IPS-18a (cell line): ENCODE measurements at regions not wholly inside any gene's neighbourhood (a gene's known extent, or its start where the extent isn't known, plus 50 kb on each side); places are given as distances from the start of the nearest gene placed in this dataset.

Experiments used
- H3K27ac ChIP-seq: one replicate; pipeline ENCODE4 v1.5.1; 2013; ENCODE audit warnings: low read length
- H3K27me3 ChIP-seq: one replicate; pipeline ENCODE4 v1.6.1; 2013; ENCODE audit warnings: mild to moderate bottlenecking, low read length; ENCODE audit not compliant: control insufficient read depth, insufficient read depth
- H3K36me3 ChIP-seq: one replicate; pipeline ENCODE4 v1.6.1; 2013; ENCODE audit warnings: low read depth, low read length; ENCODE audit not compliant: control insufficient read depth
- H3K4me1 ChIP-seq: one replicate; pipeline ENCODE4 v1.6.1; 2013; ENCODE audit warnings: low read depth, low read length; ENCODE audit not compliant: control insufficient read depth
- H3K4me3 ChIP-seq: one replicate; pipeline ENCODE4 v1.5.1; 2013; ENCODE audit warnings: low read length
- H3K9ac ChIP-seq: one replicate; pipeline ENCODE4 v1.6.1; 2013; ENCODE audit warnings: mild to moderate bottlenecking, low read length, moderate library complexity
- H3K9me3 ChIP-seq: one replicate; pipeline ENCODE4 v1.6.1; 2013; ENCODE audit warnings: low read depth, low read length; ENCODE audit not compliant: control insufficient read depth

- Histone ChIP-seq H3K36me3 (no peaks in the 10 kb centered on the region), H3K4me1 (no peaks in the 10 kb centered on the region), H3K4me3 (no peak overlapping the region), H3K9me3 (no peaks in the 10 kb centered on the region), H3K27ac (no peak overlapping the region), H3K27me3 (no peaks in the 10 kb centered on the region), H3K9ac (no peak overlapping the region)
Observed at GRCh38 chr5:67366691-67367395, 170.2 kb upstream of the CD180 start.

GRCh38 chr5:67366276-67366675, 169.7 kb upstream of the CD180 start:
- no peaks in the 10 kb centered on the region for H3K4me1 ChIP-seq
- H3K27ac ChIP-seq: no peak overlapping the region
- no peak overlapping the region for H3K4me3 ChIP-seq
- H3K27me3 ChIP-seq: no peaks in the 10 kb centered on the region
- H3K9ac ChIP-seq: no peak overlapping the region
- no peaks in the 10 kb centered on the region for H3K36me3 ChIP-seq
- H3K9me3 ChIP-seq: no peaks in the 10 kb centered on the region

GRCh38 chr5:67364381-67364970, 167.9 kb upstream of the CD180 start:
- Histone ChIP-seq H3K27me3 (no peaks in the 10 kb centered on the region), H3K9me3 (no peaks in the 10 kb centered on the region), H3K36me3 (no peaks in the 10 kb centered on the region), H3K4me3 (no peak overlapping the region), H3K27ac (no peak overlapping the region), H3K4me1 (no peaks in the 10 kb centered on the region), H3K9ac (no peak overlapping the region)

- H3K27ac ChIP-seq: no peak overlapping the region
- H3K36me3 ChIP-seq: no peaks in the 10 kb centered on the region
- H3K9me3 ChIP-seq: no peaks in the 10 kb centered on the region
- no peak overlapping the region for H3K9ac ChIP-seq
- H3K4me1 ChIP-seq: no peaks in the 10 kb centered on the region
- no peak overlapping the region for H3K4me3 ChIP-seq
- H3K27me3 ChIP-seq: no peaks in the 10 kb centered on the region
Observed at GRCh38 chr5:67363963-67364362, 167.4 kb upstream of the CD180 start.

GRCh38 chr5:67363180-67363709, 166.6 kb upstream of the CD180 start:
- no peak overlapping the region for H3K9ac ChIP-seq
- no peaks in the 10 kb centered on the region for H3K36me3 ChIP-seq
- H3K27me3 ChIP-seq: no peaks in the 10 kb centered on the region
- no peak overlapping the region for H3K4me3 ChIP-seq
- H3K27ac ChIP-seq: no peak overlapping the region
- no peaks in the 10 kb centered on the region for H3K9me3 ChIP-seq
- H3K4me1 ChIP-seq: no peaks in the 10 kb centered on the region

- Histone ChIP-seq H3K27ac (no peak overlapping the region), H3K4me1 (no peaks in the 10 kb centered on the region), H3K36me3 (no peaks in the 10 kb centered on the region), H3K9ac (no peak overlapping the region), H3K4me3 (no peak overlapping the region), H3K27me3 (no peaks in the 10 kb centered on the region), H3K9me3 (no peaks in the 10 kb centered on the region)
Observed at GRCh38 chr5:67361932-67362729, 165.5 kb upstream of the CD180 start.

- Histone ChIP-seq H3K9ac (no peak overlapping the region), H3K4me3 (no peak overlapping the region)
Observed at GRCh38 chr5:67360047-67360446, 163.4 kb upstream of the CD180 start.

GRCh38 chr5:67358186-67358585, 161.6 kb upstream of the CD180 start:
- Histone ChIP-seq H3K27me3 (no peaks in the 10 kb centered on the region), H3K36me3 (no peaks in the 10 kb centered on the region), H3K4me1 (peaks cover 13% of the 10 kb centered on the region), H3K9ac (no peak overlapping the region), H3K4me3 (no peak overlapping the region), H3K9me3 (no peaks in the 10 kb centered on the region), H3K27ac (no peak overlapping the region)

More at GRCh38 chr5:67360047-67360446, 163.4 kb upstream of the CD180 start:
- no peaks in the 10 kb centered on the region for H3K36me3 ChIP-seq
- no peaks in the 10 kb centered on the region for H3K9me3 ChIP-seq
- H3K27me3 ChIP-seq: no peaks in the 10 kb centered on the region
- H3K27ac ChIP-seq: no peak overlapping the region
- no peaks in the 10 kb centered on the region for H3K4me1 ChIP-seq

GRCh38 chr5:67355120-67355713, 158.6 kb upstream of the CD180 start:
- H3K4me1 ChIP-seq: peaks cover 13% of the 10 kb centered on the region
- no peak overlapping the region for H3K9ac ChIP-seq
- H3K27me3 ChIP-seq: no peaks in the 10 kb centered on the region
- H3K4me3 ChIP-seq: no peak overlapping the region
- no peaks in the 10 kb centered on the region for H3K36me3 ChIP-seq
- H3K27ac ChIP-seq: no peak overlapping the region
- H3K9me3 ChIP-seq: no peaks in the 10 kb centered on the region

GRCh38 chr5:67353500-67354450, 157.2 kb upstream of the CD180 start:
- H3K27me3 ChIP-seq: no peaks in the 10 kb centered on the region
- H3K36me3 ChIP-seq: no peaks in the 10 kb centered on the region
- no peak overlapping the region for H3K27ac ChIP-seq
- no peak overlapping the region for H3K9ac ChIP-seq
- peaks cover 13% of the 10 kb centered on the region for H3K4me1 ChIP-seq
- no peak overlapping the region for H3K4me3 ChIP-seq
- H3K9me3 ChIP-seq: no peaks in the 10 kb centered on the region
